B cell (primary cell): ENCODE measurements at regions not wholly inside any gene's neighbourhood (a gene's known extent, or its start where the extent isn't known, plus 50 kb on each side); places are given as distances from the start of the nearest gene placed in this dataset.

Experiments used
- ATAC-seq: fragments of 200-7000 bp; cut with Tn5 transposase; one replicate; pipeline ENCODE4 v1.10.0; 2021; ENCODE audit warnings: low read depth, mild to moderate bottlenecking, moderate number of reproducible peaks, moderate library complexity
- CTCF ChIA-PET: fragments of 350-600 bp; sonication (Branson Sonifier 250); formaldehyde crosslinking; loops from one replicate; lab custom pipeline; 2021; ENCODE audit warnings: antibody characterized with exemption, inconsistent platforms; lab: Charles Lee
- POLR2A ChIA-PET: fragments of 350-600 bp; sonication (Branson Sonifier 250); formaldehyde crosslinking; loops from one replicate; lab custom pipeline; 2021; ENCODE audit warnings: antibody characterized with exemption; lab: Charles Lee
- DNase-seq: peaks from one replicate; pipeline ENCODE4 v3.0.0; 2013
- H2AFZ ChIP-seq: 2 replicates; pipeline ENCODE4 v1.6.1; 2012; ENCODE audit warnings: mild to moderate bottlenecking, low read depth, low read length; ENCODE audit not compliant: insufficient read depth, poor library complexity, severe bottlenecking
- H3K27ac ChIP-seq, 2 donors: 1 replicate in 1 of 2; 2 replicates in 1 of 2; pipeline ENCODE4 v1.5.1; 2012 to 2013; ENCODE audit warnings: low read length in 2 of 2, mild to moderate bottlenecking in 2 of 2, moderate library complexity in 1 of 2
- H3K27me3 ChIP-seq, 4 experiments: fragments of 200-600 bp in 1 of 4; sonication (generic) in 1 of 4; replicated peaks in 1 of 4; 1 replicate in 2 of 4; 2 replicates in 2 of 4; pipeline versions ENCODE4 v1.6.1 to v1.7.0; 2013 to 2016; ENCODE audit warnings: low read length in 3 of 4, mild to moderate bottlenecking in 2 of 4, mixed read lengths in 1 of 4, moderate library complexity in 1 of 4; ENCODE audit not compliant: insufficient read depth in 4 of 4, control insufficient read depth in 3 of 4; ENCODE audit errors: control extremely low read depth in 1 of 4
- H3K36me3 ChIP-seq, 2 experiments: replicated peaks in 1 of 2; 1 replicate in 1 of 2; 2 replicates in 1 of 2; pipeline versions ENCODE4 v1.6.1 to v1.7.1; 2013; ENCODE audit warnings: low read length in 1 of 2; ENCODE audit not compliant: insufficient read depth in 2 of 2, control insufficient read depth in 1 of 2; ENCODE audit errors: control extremely low read depth in 1 of 2, extremely low read depth in 1 of 2
- H3K4me1 ChIP-seq, 2 donors: fragments of 200-600 bp in 1 of 2; sonication (generic) in 1 of 2; 1 replicate in 1 of 2; 2 replicates in 1 of 2; pipeline versions ENCODE4 v1.5.1 to v1.6.1; 2013 to 2017; ENCODE audit warnings: low read length in 2 of 2; ENCODE audit not compliant: control insufficient read depth in 2 of 2, insufficient read depth in 2 of 2
- H3K4me2 ChIP-seq: replicated peaks from 2 replicates; pipeline ENCODE3; 2012; ENCODE audit warnings: mild to moderate bottlenecking, low read depth, low read length; ENCODE audit not compliant: poor library complexity, severe bottlenecking
- H3K4me3 ChIP-seq, 5 experiments: fragments of 200-600 bp in 1 of 5; sonication (generic) in 1 of 5; 1 replicate in 3 of 5; 2 replicates in 2 of 5; pipeline versions ENCODE4 v1.5.1 to v1.7.0; 2011 to 2016; ENCODE audit warnings: low read length in 4 of 5, mild to moderate bottlenecking in 4 of 5, low read depth in 2 of 5, control low read depth in 1 of 5, moderate library complexity in 1 of 5; ENCODE audit not compliant: insufficient read depth in 1 of 5; ENCODE audit errors: control extremely low read depth in 1 of 5, extremely low read depth in 1 of 5
- H3K79me2 ChIP-seq: fragments of 200-600 bp; sonication (generic); one replicate; pipeline ENCODE4 v1.6.0; 2016; ENCODE audit warnings: low read length; ENCODE audit not compliant: control insufficient read depth, insufficient read depth
- H3K9ac ChIP-seq: fragments of 200-600 bp; sonication (generic); 2 replicates; pipeline ENCODE4 v1.6.1; 2017; ENCODE audit warnings: mild to moderate bottlenecking, low read length, moderate library complexity
- H3K9me3 ChIP-seq, 3 donors: one replicate each; pipeline versions ENCODE4 v1.6.1 to v1.7.1; 2013; ENCODE audit warnings: low read length in 2 of 3; ENCODE audit not compliant: control insufficient read depth in 2 of 3, insufficient read depth in 1 of 3; ENCODE audit errors: control extremely low read depth in 1 of 3
- H4K20me1 ChIP-seq: 2 replicates; pipeline ENCODE4 v1.6.0; 2012; ENCODE audit warnings: mild to moderate bottlenecking, low read length; ENCODE audit not compliant: insufficient read depth, control insufficient read depth, poor library complexity, severe bottlenecking
- H3K27ac Mint-ChIP-seq: one replicate; pipeline ENCODE4 v1.8.0; 2021; ENCODE audit warnings: mixed read lengths
- H3K27me3 Mint-ChIP-seq: one replicate; pipeline ENCODE4 v1.8.0; 2021; ENCODE audit warnings: mixed read lengths
- H3K4me1 Mint-ChIP-seq: one replicate; pipeline ENCODE4 v1.8.0; 2021; ENCODE audit warnings: mixed read lengths
- H3K4me3 Mint-ChIP-seq: one replicate; pipeline ENCODE4 v1.8.0; 2021; ENCODE audit warnings: mixed read lengths
- H3K9me3 Mint-ChIP-seq: one replicate; pipeline ENCODE4 v1.8.0; 2022; ENCODE audit warnings: mixed read lengths; ENCODE audit not compliant: insufficient read depth
- EZH2 ChIP-seq: IDR thresholded peaks from 2 replicates; pipeline ENCODE4 v1.6.1; 2012; ENCODE audit warnings: borderline replicate concordance, low read depth, mild to moderate bottlenecking, moderate library complexity, low read length; ENCODE audit not compliant: insufficient read depth, poor library complexity, severe bottlenecking
- WGBS: methylation state at CpG from one replicate; pipeline ENCODE4 v1.1.5; 2013; ENCODE audit warnings: missing lambda C conversion rate; ENCODE audit not compliant: insufficient coverage; 5-methylcytosine and 5-hydroxymethylcytosine counted together
- intact Hi-C: fragments of 100-400 bp; cut with micrococcal nuclease; formaldehyde crosslinking; loops from one replicate; pipeline ENCODE4 v1.10.0; 2022
- TF ChIP-seq, protein P1 (sequence below): fragments of 200-600 bp; IDR thresholded peaks from one replicate; pipeline ENCODE4 v1.8.0; 2022; ENCODE audit warnings: antibody characterized with exemption, mild to moderate bottlenecking

- ATAC-seq, result no peak
- no peak overlapping the region for H3K27ac ChIP-seq
- H3K9ac ChIP-seq, result no peak overlapping the region
- no CpG with 5 or more reads among the region's 3 CpGs for WGBS
- no peaks in the 10 kb centered on the region for H3K36me3 ChIP-seq
- H3K4me3 ChIP-seq, result no peak overlapping the region
- no peaks in the 10 kb centered on the region for H3K4me1 ChIP-seq
- no peaks in the 10 kb centered on the region for H4K20me1 ChIP-seq
- no peak for DNase-seq
- H3K27me3 ChIP-seq, result no peaks in the 10 kb centered on the region
- H3K27ac Mint-ChIP-seq, result no peak overlapping the region
- peaks cover 2% of the 10 kb centered on the region for H3K27me3 Mint-ChIP-seq
- ChIA-PET POLR2A (no interaction called here), CTCF (no interaction called here)
- H2AFZ ChIP-seq, result no peak overlapping the region
- H3K4me2 ChIP-seq, result no peak overlapping the region
- intact Hi-C loops, result no loop called here
- no peaks in the 10 kb centered on the region for H3K4me1 Mint-ChIP-seq
- no peaks in the 10 kb centered on the region for H3K9me3 Mint-ChIP-seq
- H3K9me3 ChIP-seq, result peaks cover 0 to 1% (median 0%) of the 10 kb centered on the region in 3 donors
- no peak for TF ChIP-seq EZH2
- TF ChIP-seq, protein P1, sequence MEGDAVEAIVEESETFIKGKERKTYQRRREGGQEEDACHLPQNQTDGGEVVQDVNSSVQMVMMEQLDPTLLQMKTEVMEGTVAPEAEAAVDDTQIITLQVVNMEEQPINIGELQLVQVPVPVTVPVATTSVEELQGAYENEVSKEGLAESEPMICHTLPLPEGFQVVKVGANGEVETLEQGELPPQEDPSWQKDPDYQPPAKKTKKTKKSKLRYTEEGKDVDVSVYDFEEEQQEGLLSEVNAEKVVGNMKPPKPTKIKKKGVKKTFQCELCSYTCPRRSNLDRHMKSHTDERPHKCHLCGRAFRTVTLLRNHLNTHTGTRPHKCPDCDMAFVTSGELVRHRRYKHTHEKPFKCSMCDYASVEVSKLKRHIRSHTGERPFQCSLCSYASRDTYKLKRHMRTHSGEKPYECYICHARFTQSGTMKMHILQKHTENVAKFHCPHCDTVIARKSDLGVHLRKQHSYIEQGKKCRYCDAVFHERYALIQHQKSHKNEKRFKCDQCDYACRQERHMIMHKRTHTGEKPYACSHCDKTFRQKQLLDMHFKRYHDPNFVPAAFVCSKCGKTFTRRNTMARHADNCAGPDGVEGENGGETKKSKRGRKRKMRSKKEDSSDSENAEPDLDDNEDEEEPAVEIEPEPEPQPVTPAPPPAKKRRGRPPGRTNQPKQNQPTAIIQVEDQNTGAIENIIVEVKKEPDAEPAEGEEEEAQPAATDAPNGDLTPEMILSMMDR, result no peak
- H3K79me2 ChIP-seq, result no peaks in the 10 kb centered on the region
- no peak overlapping the region for H3K4me3 Mint-ChIP-seq
Observed at GRCh38 chr9:78792745-78793144, 495.8 kb downstream of the PSAT1 start.

- DNase-seq (no peak), ATAC-seq (no peak)
- TF ChIP-seq, protein P1, result no peak
- no peak for TF ChIP-seq EZH2
- Histone ChIP-seq H3K36me3 (no peaks in the 10 kb centered on the region), H3K27me3 (no peaks in the 10 kb centered on the region), H3K27ac (no peak overlapping the region), H4K20me1 (no peaks in the 10 kb centered on the region), H3K4me1 (no peaks in the 10 kb centered on the region), H3K9ac (no peak overlapping the region), H2AFZ (no peak overlapping the region), H3K79me2 (no peaks in the 10 kb centered on the region), H3K4me3 (no peak overlapping the region), H3K4me2 (no peak overlapping the region), H3K9me3 (no peaks in the 10 kb centered on the region)
- intact Hi-C loops, result no loop called here
- Mint-ChIP-seq H3K9me3 (no peaks in the 10 kb centered on the region), H3K27ac (no peak overlapping the region), H3K27me3 (no peaks in the 10 kb centered on the region), H3K4me3 (no peak overlapping the region), H3K4me1 (peaks cover 10% of the 10 kb centered on the region)
- ChIA-PET CTCF (no interaction called here), POLR2A (no interaction called here)
- no CpG with 5 or more reads among the region's 2 CpGs for WGBS
Observed at GRCh38 chr9:78805771-78806170, 508.8 kb downstream of the PSAT1 start.
